A549 (cell line): ENCODE measurements at regions not wholly inside any gene's neighbourhood (a gene's known extent, or its start where the extent isn't known, plus 50 kb on each side); places are given as distances from the start of the nearest gene placed in this dataset.

Experiments
- ATAC-seq, 2 experiments: fragments of 200-7000 bp in 1 of 2; fragments of >200 bp in 1 of 2; cut with Nextera tagmentation in 1 of 2; cut with Tn5 transposase in 1 of 2; 3 replicates each; pipeline versions ENCODE4 v1.8.0 to v1.9.1; 2018 to 2020; ENCODE audit warnings: mild to moderate bottlenecking in 1 of 2, moderate library complexity in 1 of 2
- CTCF ChIA-PET: fragments of 300-600 bp; sonication (Branson Sonifier 250); formaldehyde crosslinking; extraction: SDS; loops from one replicate; lab custom pipeline; 2021; ENCODE audit warnings: antibody characterized with exemption, inconsistent platforms; lab: Yijun Ruan, JAX
- POLR2A ChIA-PET: fragments of 350-600 bp; formaldehyde crosslinking; extraction: SDS; loops from one replicate; lab custom pipeline; 2021; ENCODE audit warnings: antibody characterized with exemption, inconsistent platforms; lab: Yijun Ruan, JAX
- DNase-seq, 2 experiments: peaks; one replicate each; pipeline versions ENCODE4 v3.0.0 to v3.0.0-alpha.2; 2011 to 2016; ENCODE audit warnings: low read depth in 1 of 2, low spot score in 1 of 2
- FAIRE-seq: peaks from 2 replicates; lab custom pipeline; 2011; peaks lifted over from hg19 to GRCh38; lab: Jason Lieb, UNC
- H3K27ac ChIP-seq, 2 experiments: fragments of >200 bp; sonication (Bioruptor Twin); formaldehyde crosslinking; 3 replicates each; pipeline ENCODE4 v1.5.1; 2016 to 2017
- H3K4me1 ChIP-seq: fragments of >200 bp; sonication (Bioruptor Twin); formaldehyde crosslinking; 3 replicates; pipeline ENCODE4 v1.6.1; 2016
- H3K4me2 ChIP-seq: fragments of >200 bp; sonication (Bioruptor Twin); formaldehyde crosslinking; 3 replicates; pipeline ENCODE4 v1.6.1; 2016
- H3K4me3 ChIP-seq: fragments of >200 bp; sonication (Bioruptor Twin); formaldehyde crosslinking; 3 replicates; pipeline ENCODE4 v1.5.1; 2016
- H3K9me3 ChIP-seq: fragments of >200 bp; sonication (Bioruptor Twin); formaldehyde crosslinking; 3 replicates; pipeline ENCODE4 v1.6.1; 2016
- ATOH8 ChIP-seq: fragments of 250-450 bp; sonication (Bioruptor Pico); IDR thresholded peaks from 2 replicates; pipeline ENCODE4 v1.5.0; 2020; ENCODE audit warnings: low read depth, mild to moderate bottlenecking, moderate library complexity
- BHLHE40 ChIP-seq: IDR thresholded peaks from 2 replicates; pipeline ENCODE4 v1.6.1; 2012; ENCODE audit warnings: low read depth, low read length, inconsistent platforms
- CEBPB ChIP-seq, 2 experiments: fragments of >200 bp in 1 of 2; sonication (Bioruptor Twin) in 1 of 2; formaldehyde crosslinking in 1 of 2; IDR thresholded peaks; 2 replicates each; pipeline ENCODE4 v1.6.1; 2012 to 2016
- EHF ChIP-seq: fragments of 250-450 bp; sonication (Bioruptor Pico); IDR thresholded peaks from 2 replicates; pipeline ENCODE4 v1.5.0; 2020; ENCODE audit warnings: mild to moderate bottlenecking
- EP300 ChIP-seq, 2 experiments: fragments of >200 bp; sonication (Bioruptor Twin); formaldehyde crosslinking; IDR thresholded peaks; 2 replicates in 1 of 2; 3 replicates in 1 of 2; pipeline ENCODE4 v1.6.1; 2016 to 2017
- ESRRA ChIP-seq: fragments of 150-350 bp; IDR thresholded peaks from 2 replicates; pipeline ENCODE4 v1.6.1; 2014; ENCODE audit warnings: mild to moderate bottlenecking, low read length, borderline replicate concordance
- FOSL2 ChIP-seq, 2 experiments: fragments of 450-650 bp in 1 of 2; fragments of >200 bp in 1 of 2; sonication (Bioruptor Twin) in 1 of 2; formaldehyde crosslinking; IDR thresholded peaks; 2 replicates each; pipeline versions ENCODE4 v1.5.0 to v1.6.1; 2016 to 2020; ENCODE audit warnings: mild to moderate bottlenecking in 1 of 2, moderate library complexity in 1 of 2
- FOXS1 ChIP-seq: fragments of 250-450 bp; sonication (Bioruptor Pico); IDR thresholded peaks from 2 replicates; pipeline ENCODE4 v1.5.0; 2020; ENCODE audit warnings: mild to moderate bottlenecking, moderate library complexity
- HDAC2 ChIP-seq: fragments of 200-600 bp; sonication (generic); IDR thresholded peaks from 2 replicates; pipeline ENCODE4 v1.6.1; 2016
- HEYL ChIP-seq: fragments of 250-450 bp; sonication (Bioruptor Pico); IDR thresholded peaks from 2 replicates; pipeline ENCODE4 v1.8.0; 2021; ENCODE audit warnings: mild to moderate bottlenecking, moderate library complexity
- KDM5A ChIP-seq: fragments of 200-600 bp; sonication (generic); IDR thresholded peaks from 2 replicates; pipeline ENCODE4 v1.6.1; 2016; ENCODE audit warnings: antibody characterized with exemption, mild to moderate bottlenecking
- MAFK ChIP-seq: fragments of 450-650 bp; IDR thresholded peaks from 2 replicates; pipeline ENCODE4 v1.6.1; 2014; ENCODE audit not compliant: partially characterized antibody
- NFE2L2 ChIP-seq: fragments of 150-350 bp; conservative IDR thresholded peaks from 2 replicates; pipeline ENCODE4 v1.6.1; 2014; ENCODE audit warnings: low read length
- RCOR1 ChIP-seq: fragments of 150-350 bp; IDR thresholded peaks from 2 replicates; pipeline ENCODE4 v1.6.1; 2014; ENCODE audit warnings: antibody characterized with exemption, low read length, low read depth
- RNF2 ChIP-seq: fragments of 200-600 bp; sonication (generic); IDR thresholded peaks from 2 replicates; pipeline ENCODE4 v1.6.1; 2016; ENCODE audit warnings: low read depth, mild to moderate bottlenecking, antibody characterized with exemption, moderate library complexity, borderline replicate concordance
- TFCP2L1 ChIP-seq: fragments of 250-450 bp; sonication (Bioruptor Pico); IDR thresholded peaks from 2 replicates; pipeline ENCODE4 v1.5.0; 2021; ENCODE audit warnings: mild to moderate bottlenecking
- TP53 ChIP-seq: fragments of 250-450 bp; sonication (Bioruptor Pico); IDR thresholded peaks from 2 replicates; pipeline ENCODE4 v1.5.0; 2021; ENCODE audit warnings: mild to moderate bottlenecking, moderate library complexity
- ZNF302 ChIP-seq: fragments of 250-450 bp; sonication (Bioruptor Pico); IDR thresholded peaks from 2 replicates; pipeline ENCODE4 v1.9.0; 2021; ENCODE audit warnings: inconsistent platforms, mild to moderate bottlenecking, moderate library complexity
- WGBS: methylation state at CpG from one replicate; pipeline ENCODE4 v1.1.6; 2017; ENCODE audit errors: missing lambda C conversion rate; 5-methylcytosine and 5-hydroxymethylcytosine counted together
- TF ChIP-seq, protein P1 (sequence below): IDR thresholded peaks from 2 replicates; pipeline ENCODE4 v1.6.1; 2012; ENCODE audit warnings: low read depth, borderline replicate concordance

- Histone ChIP-seq H3K9me3 (peaks cover 3% of the 10 kb centered on the region; the same call in 1 of the 3 replicates), H3K4me1 (no peaks in the 10 kb centered on the region), H3K27ac (no peak overlapping the region), H3K4me3 (no peak overlapping the region), H3K4me2 (no peak overlapping the region)
- POLR2A ChIA-PET, result interaction anchor here (0.6 kb wide), 1 partner anchor 1882 kb away, joined by 3 read pairs; no protein-coding TSS in a partner anchor
- DNase-seq (no peak), ATAC-seq (no peak), FAIRE-seq (no peak)
- 38% methylated on average over 11 of the region's 11 CpGs for WGBS
- CTCF ChIA-PET, result interaction anchor here (1.4 kb wide), 1 partner anchor 8 kb away, joined by 3 read pairs; no protein-coding TSS in a partner anchor
- TF ChIP-seq HDAC2 (no peak), FOSL2 (IDR thresholded peaks at IDR 0.05) (no peak), FOSL2 (CRISPR knock-in tag; IDR thresholded peaks at IDR 0.05) (no peak)
Measured at GRCh38 chr13:111491021-111491420, 170.6 kb downstream of the TEX29 start.

- no peaks in the 10 kb centered on the region; the same call in 2 of the 3 replicates for H3K9me3 ChIP-seq
- no peak for FAIRE-seq
- H3K4me3 ChIP-seq, result no peak overlapping the region
- H3K27ac ChIP-seq, result no peak overlapping the region
- H3K4me2 ChIP-seq, result no peak overlapping the region
- ChIA-PET CTCF (interaction anchor here (0.9 to 1.4 kb wide), 2 partner anchors 8 to 18 kb away, joined by 3 to 6 read pairs; no protein-coding TSS in a partner anchor), POLR2A (interaction anchor here (0.6 kb wide), 1 partner anchor 1881 kb away, joined by 3 read pairs; no protein-coding TSS in a partner anchor)
- no peaks in the 10 kb centered on the region for H3K4me1 ChIP-seq
- WGBS, result 27% methylated on average over 5 of the region's 10 CpGs
- no peak for TF ChIP-seq BHLHE40
- no peak for TF ChIP-seq ATOH8 (CRISPR knock-in tag)
- no peak for TF ChIP-seq RCOR1
- TF ChIP-seq ZNF302 (CRISPR knock-in tag), result no peak
- TF ChIP-seq EHF (CRISPR knock-in tag), result no peak
- TF ChIP-seq HEYL (CRISPR knock-in tag), result no peak
- no peak for TF ChIP-seq MAFK
- ATAC-seq, result no peak
- DNase-seq, result no peak
Measured at GRCh38 chr13:111491659-111492058, 171.2 kb downstream of the TEX29 start.

GRCh38 chr13:111492341-111492950, 172.0 kb downstream of the TEX29 start:
- no peaks in the 10 kb centered on the region; the same call in 2 of the 3 replicates for H3K9me3 ChIP-seq
- no peak overlapping the region for H3K4me2 ChIP-seq
- no peaks in the 10 kb centered on the region for H3K4me1 ChIP-seq
- ChIA-PET POLR2A (no interaction called here), CTCF (interaction anchor here (0.9 to 1.4 kb wide), 2 partner anchors 9 to 19 kb away, joined by 3 to 6 read pairs; no protein-coding TSS in a partner anchor)
- FAIRE-seq, result no peak
- no peak for ATAC-seq
- no peak overlapping the region for H3K27ac ChIP-seq
- no peak for DNase-seq
- WGBS, result 35% methylated on average over 18 of the region's 18 CpGs
- TF ChIP-seq, protein P1, sequence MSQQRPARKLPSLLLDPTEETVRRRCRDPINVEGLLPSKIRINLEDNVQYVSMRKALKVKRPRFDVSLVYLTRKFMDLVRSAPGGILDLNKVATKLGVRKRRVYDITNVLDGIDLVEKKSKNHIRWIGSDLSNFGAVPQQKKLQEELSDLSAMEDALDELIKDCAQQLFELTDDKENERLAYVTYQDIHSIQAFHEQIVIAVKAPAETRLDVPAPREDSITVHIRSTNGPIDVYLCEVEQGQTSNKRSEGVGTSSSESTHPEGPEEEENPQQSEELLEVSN, result no peak
- TF ChIP-seq TP53 (CRISPR knock-in tag) (no peak), CEBPB (IDR thresholded peaks at IDR 0.05) (no peak), RNF2 (no peak), ESRRA (no peak), FOXS1 (no peak), ATOH8 (CRISPR knock-in tag) (no peak), NFE2L2 (no peak), TFCP2L1 (no peak), EP300 (IDR thresholded peaks at IDR 0.05) (no peak), KDM5A (no peak)
- TF ChIP-seq, all 56 proteins: peak for 0
- no peak overlapping the region for H3K4me3 ChIP-seq
